ENCODE measurements at regions not wholly inside any gene's neighbourhood (a gene's known extent, or its start where the extent isn't known, plus 50 kb on each side); places are given as distances from the start of the nearest gene placed in this dataset.

DNA sequence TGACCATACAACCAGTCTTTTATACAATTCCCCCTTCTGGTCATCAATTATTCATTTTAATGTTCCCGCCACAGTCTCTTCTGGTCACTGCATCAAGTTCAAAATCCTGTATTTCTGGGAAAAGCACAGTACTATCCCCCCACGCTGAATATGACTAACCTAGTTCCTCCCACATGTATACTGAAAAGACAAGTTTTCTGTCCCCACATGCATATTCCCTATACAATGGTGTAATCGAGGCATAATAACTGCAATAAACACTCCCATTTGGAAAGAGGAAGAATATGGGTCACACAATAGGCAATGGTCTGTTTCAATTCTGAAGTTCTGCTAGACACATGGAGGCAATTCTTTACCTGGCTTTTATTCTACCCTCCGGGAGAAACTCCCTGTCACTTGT is 344.9 kb downstream of the EFNA5 start:
- Histone ChIP-seq H3K4me1 (ENCODE audit: control insufficient read depth, insufficient read depth, low read length, unreplicated experiment) (no peaks in the 10 kb centered on the region), H3K36me3 (ENCODE audit: insufficient read depth, low read length) (no peaks in the 10 kb centered on the region), H3K79me2 (ENCODE audit: control insufficient read depth, insufficient read depth, low read length, unreplicated experiment) (no peaks in the 10 kb centered on the region), H3K27me3 (ENCODE audit: insufficient read depth, low read length) (no peaks in the 10 kb centered on the region), H3K4me3 (ENCODE audit: low read depth, low read length) (no peak overlapping the region), H3K27ac (ENCODE audit: low read depth, low read length) (no peak overlapping the region), H2AFZ (ENCODE audit: low read length, unreplicated experiment) (no peak overlapping the region)

DNA sequence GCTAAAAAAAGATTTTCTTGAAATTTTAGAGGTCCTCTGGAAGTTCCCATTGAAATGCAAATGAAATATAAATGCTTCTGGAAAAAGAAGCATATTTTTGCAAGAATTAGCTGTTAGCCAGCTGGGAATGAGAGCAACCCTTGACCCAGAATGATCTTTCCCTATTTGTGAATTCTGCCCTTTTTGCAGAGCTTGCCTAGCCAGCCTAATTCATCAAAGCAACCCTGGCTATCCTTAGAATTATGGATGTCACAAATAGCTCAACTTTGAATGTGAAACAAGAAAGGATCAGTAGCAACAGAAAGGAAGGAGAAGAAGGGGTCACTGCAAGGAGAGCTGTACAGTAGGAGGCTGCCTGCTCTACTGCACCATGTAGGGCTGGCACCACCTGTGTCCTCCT is 345.9 kb downstream of the EFNA5 start:
- Histone ChIP-seq H3K4me1 (ENCODE audit: control insufficient read depth, insufficient read depth, low read length, unreplicated experiment) (no peaks in the 10 kb centered on the region), H3K36me3 (ENCODE audit: insufficient read depth, low read length) (no peaks in the 10 kb centered on the region), H3K4me3 (ENCODE audit: low read depth, low read length) (no peak overlapping the region), H3K79me2 (ENCODE audit: control insufficient read depth, insufficient read depth, low read length, unreplicated experiment) (no peaks in the 10 kb centered on the region), H3K27me3 (ENCODE audit: insufficient read depth, low read length) (no peaks in the 10 kb centered on the region), H2AFZ (ENCODE audit: low read length, unreplicated experiment) (no peak overlapping the region), H3K27ac (ENCODE audit: low read depth, low read length) (no peak overlapping the region)

DNA sequence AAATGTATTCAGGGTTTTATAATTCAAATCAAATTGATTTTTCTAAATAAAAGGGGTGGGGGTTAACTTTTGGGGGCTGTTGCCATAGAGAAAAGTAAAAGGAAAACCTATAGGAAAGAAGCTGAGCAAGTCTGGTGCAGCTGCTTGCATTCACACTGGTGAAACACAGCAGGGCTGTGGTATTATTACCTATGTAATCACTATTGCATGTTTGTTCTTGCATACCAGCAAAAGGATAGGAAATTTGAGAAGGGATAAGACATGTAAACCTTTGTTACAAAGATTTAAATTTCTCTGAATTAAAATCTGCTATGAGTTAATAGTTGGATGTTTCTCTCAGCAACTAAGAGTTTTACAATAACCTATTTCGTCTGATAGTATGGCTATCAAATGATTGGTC is 346.7 kb downstream of the EFNA5 start:
- Histone ChIP-seq H3K4me1 (ENCODE audit: control insufficient read depth, insufficient read depth, low read length, unreplicated experiment) (no peaks in the 10 kb centered on the region), H3K4me3 (ENCODE audit: low read depth, low read length) (no peak overlapping the region), H3K36me3 (ENCODE audit: insufficient read depth, low read length) (no peaks in the 10 kb centered on the region), H2AFZ (ENCODE audit: low read length, unreplicated experiment) (no peak overlapping the region), H3K27me3 (ENCODE audit: insufficient read depth, low read length) (no peaks in the 10 kb centered on the region), H3K79me2 (ENCODE audit: control insufficient read depth, insufficient read depth, low read length, unreplicated experiment) (no peaks in the 10 kb centered on the region), H3K27ac (ENCODE audit: low read depth, low read length) (no peak overlapping the region)

DNA sequence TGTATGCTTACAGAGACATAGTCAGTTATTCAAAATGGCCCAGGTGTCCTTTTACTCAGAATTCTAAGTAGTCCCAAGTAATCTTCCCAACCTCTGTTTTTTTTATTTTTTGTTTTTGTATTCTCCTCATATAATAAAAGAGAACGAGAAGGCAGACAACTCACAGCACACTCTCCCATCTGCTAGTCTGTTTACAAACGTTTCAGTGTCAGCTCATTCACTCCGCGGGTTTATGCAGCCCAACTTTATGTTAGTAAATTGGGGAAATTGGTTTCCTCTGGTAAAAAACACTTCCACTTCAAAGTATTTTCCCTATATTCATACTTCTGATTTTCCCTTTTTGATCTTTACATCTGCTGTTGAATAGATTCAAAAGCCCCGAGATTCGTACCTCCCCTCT is 347.2 kb downstream of the EFNA5 start:
- Histone ChIP-seq H3K27me3 (ENCODE audit: insufficient read depth, low read length) (no peaks in the 10 kb centered on the region), H3K27ac (ENCODE audit: low read depth, low read length) (no peak overlapping the region), H3K36me3 (ENCODE audit: insufficient read depth, low read length) (no peaks in the 10 kb centered on the region), H3K4me1 (ENCODE audit: control insufficient read depth, insufficient read depth, low read length, unreplicated experiment) (no peaks in the 10 kb centered on the region), H3K79me2 (ENCODE audit: control insufficient read depth, insufficient read depth, low read length, unreplicated experiment) (no peaks in the 10 kb centered on the region), H2AFZ (ENCODE audit: low read length, unreplicated experiment) (no peak overlapping the region), H3K4me3 (ENCODE audit: low read depth, low read length) (no peak overlapping the region)

DNA sequence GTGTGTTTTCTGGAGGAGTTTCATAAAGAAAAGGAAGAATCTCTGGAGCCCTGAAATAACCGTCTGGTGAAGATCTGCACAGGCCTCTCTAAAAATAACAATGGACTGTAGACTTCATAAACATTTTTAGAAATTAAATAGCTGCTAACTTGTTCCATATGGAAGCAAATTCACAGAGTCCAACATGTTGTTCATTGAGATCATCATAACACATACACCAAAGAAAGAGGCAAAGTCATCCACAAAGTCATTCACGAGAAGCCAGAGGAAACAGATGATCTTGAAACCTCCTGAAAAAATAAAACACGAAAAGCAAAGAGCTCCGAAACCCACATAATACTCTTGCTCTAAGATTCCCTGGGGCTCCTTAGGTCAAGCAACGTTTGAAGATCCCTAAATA is 347.8 kb downstream of the EFNA5 start:
- Histone ChIP-seq H3K4me3 (ENCODE audit: low read depth, low read length) (no peak overlapping the region), H3K27ac (ENCODE audit: low read depth, low read length) (no peak overlapping the region), H3K79me2 (ENCODE audit: control insufficient read depth, insufficient read depth, low read length, unreplicated experiment) (no peaks in the 10 kb centered on the region), H3K4me1 (ENCODE audit: control insufficient read depth, insufficient read depth, low read length, unreplicated experiment) (no peaks in the 10 kb centered on the region), H2AFZ (ENCODE audit: low read length, unreplicated experiment) (no peak overlapping the region), H3K27me3 (ENCODE audit: insufficient read depth, low read length) (no peaks in the 10 kb centered on the region), H3K36me3 (ENCODE audit: insufficient read depth, low read length) (no peaks in the 10 kb centered on the region)

DNA sequence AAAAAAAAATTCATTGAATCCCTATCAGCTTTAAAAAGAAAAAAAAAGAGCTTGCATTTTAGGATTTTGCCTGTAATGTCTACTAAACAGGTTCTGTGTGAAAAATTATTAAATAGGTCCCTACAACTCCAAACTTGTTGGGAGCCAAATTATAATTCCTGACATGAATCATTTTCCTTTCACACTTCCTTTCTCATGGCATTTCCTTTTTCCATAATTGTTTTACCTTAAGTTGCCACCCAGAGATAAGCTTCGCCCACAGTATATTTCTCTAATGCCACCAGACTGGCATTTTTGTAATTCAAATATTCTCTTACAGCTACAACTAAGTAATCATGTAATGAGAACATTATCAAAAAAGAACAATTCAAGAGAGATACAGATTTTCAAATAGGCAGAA is 348.8 kb downstream of the EFNA5 start:
- no peak overlapping the region for H3K4me3 ChIP-seq (ENCODE audit: low read depth, low read length)

DNA sequence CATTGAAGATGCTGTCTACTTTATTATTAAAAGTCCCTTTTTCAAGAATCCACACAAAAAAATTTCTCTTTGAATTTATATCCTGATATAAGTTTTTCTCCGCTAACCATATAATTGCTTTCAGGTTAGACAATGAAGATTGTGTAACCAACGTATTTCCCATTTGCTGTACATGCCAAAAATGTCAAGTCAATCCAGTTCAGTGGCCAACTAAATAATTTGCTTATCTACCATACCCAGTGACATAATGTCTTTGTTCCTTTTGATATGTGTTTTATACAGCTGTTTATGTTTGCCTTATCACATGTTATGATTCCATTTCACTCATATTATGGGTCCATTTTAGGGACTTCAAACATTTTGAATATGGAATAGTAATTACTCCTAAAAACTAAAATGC is 349.9 kb downstream of the EFNA5 start:
- Histone ChIP-seq H2AFZ (ENCODE audit: low read length, unreplicated experiment) (no peak overlapping the region), H3K36me3 (ENCODE audit: insufficient read depth, low read length) (no peaks in the 10 kb centered on the region), H3K27me3 (ENCODE audit: insufficient read depth, low read length) (no peaks in the 10 kb centered on the region), H3K4me3 (ENCODE audit: low read depth, low read length) (no peak overlapping the region), H3K4me1 (ENCODE audit: control insufficient read depth, insufficient read depth, low read length, unreplicated experiment) (no peaks in the 10 kb centered on the region), H3K79me2 (ENCODE audit: control insufficient read depth, insufficient read depth, low read length, unreplicated experiment) (no peaks in the 10 kb centered on the region), H3K27ac (ENCODE audit: low read depth, low read length) (no peak overlapping the region)

More for the DNA sequence above, 348.8 kb downstream of the EFNA5 start:
- Histone ChIP-seq H3K79me2 (ENCODE audit: control insufficient read depth, insufficient read depth, low read length, unreplicated experiment) (no peaks in the 10 kb centered on the region), H3K27ac (ENCODE audit: low read depth, low read length) (no peak overlapping the region), H3K27me3 (ENCODE audit: insufficient read depth, low read length) (no peaks in the 10 kb centered on the region), H2AFZ (ENCODE audit: low read length, unreplicated experiment) (no peak overlapping the region), H3K36me3 (ENCODE audit: insufficient read depth, low read length) (no peaks in the 10 kb centered on the region), H3K4me1 (ENCODE audit: control insufficient read depth, insufficient read depth, low read length, unreplicated experiment) (no peaks in the 10 kb centered on the region)

DNA sequence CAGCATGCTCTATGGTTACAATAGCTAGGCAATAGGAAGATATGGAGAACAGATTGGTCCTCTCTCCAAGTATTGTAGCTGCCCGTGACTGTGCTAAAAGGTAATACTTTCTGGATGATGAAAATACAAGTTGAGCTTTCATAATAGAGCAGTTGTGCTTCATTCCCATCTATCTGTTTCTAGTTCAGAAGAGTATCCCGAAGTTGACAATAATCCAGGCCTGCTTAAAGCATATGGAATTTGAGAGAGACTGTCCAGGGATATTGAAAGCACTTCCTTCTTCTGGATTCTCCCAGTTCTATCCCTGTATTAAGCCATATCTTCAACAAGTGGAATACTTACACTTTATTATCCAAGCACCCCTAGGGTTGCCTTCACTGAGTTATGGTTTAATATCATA is 350.4 kb downstream of the EFNA5 start:
- Histone ChIP-seq H3K4me3 (ENCODE audit: low read depth, low read length) (no peak overlapping the region), H3K36me3 (ENCODE audit: insufficient read depth, low read length) (no peaks in the 10 kb centered on the region), H3K4me1 (ENCODE audit: control insufficient read depth, insufficient read depth, low read length, unreplicated experiment) (no peaks in the 10 kb centered on the region), H2AFZ (ENCODE audit: low read length, unreplicated experiment) (no peak overlapping the region), H3K27ac (ENCODE audit: low read depth, low read length) (no peak overlapping the region), H3K27me3 (ENCODE audit: insufficient read depth, low read length) (no peaks in the 10 kb centered on the region), H3K79me2 (ENCODE audit: control insufficient read depth, insufficient read depth, low read length, unreplicated experiment) (no peaks in the 10 kb centered on the region)

DNA sequence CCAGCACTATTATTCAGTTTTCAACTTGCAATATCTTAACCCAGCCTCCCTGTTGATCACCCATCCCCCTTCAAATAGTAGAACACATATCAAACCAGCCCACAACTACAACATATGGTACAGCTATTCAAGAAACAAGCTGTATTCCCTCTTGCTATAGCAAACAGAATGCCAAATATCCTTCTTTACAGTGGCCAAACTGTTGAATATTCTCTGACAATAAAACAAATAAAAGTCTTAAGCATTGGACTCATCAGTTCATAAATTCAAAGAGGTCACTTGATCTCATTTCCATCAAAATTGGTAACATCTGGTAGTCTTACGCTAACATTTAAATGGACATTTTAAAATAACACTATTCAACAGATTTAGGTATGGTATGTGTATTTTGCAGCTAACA is 350.8 kb downstream of the EFNA5 start:
- Histone ChIP-seq H3K79me2 (ENCODE audit: control insufficient read depth, insufficient read depth, low read length, unreplicated experiment) (no peaks in the 10 kb centered on the region), H3K27ac (ENCODE audit: low read depth, low read length) (no peak overlapping the region), H2AFZ (ENCODE audit: low read length, unreplicated experiment) (no peak overlapping the region), H3K4me3 (ENCODE audit: low read depth, low read length) (no peak overlapping the region), H3K27me3 (ENCODE audit: insufficient read depth, low read length) (no peaks in the 10 kb centered on the region), H3K4me1 (ENCODE audit: control insufficient read depth, insufficient read depth, low read length, unreplicated experiment) (no peaks in the 10 kb centered on the region), H3K36me3 (ENCODE audit: insufficient read depth, low read length) (no peaks in the 10 kb centered on the region)

DNA sequence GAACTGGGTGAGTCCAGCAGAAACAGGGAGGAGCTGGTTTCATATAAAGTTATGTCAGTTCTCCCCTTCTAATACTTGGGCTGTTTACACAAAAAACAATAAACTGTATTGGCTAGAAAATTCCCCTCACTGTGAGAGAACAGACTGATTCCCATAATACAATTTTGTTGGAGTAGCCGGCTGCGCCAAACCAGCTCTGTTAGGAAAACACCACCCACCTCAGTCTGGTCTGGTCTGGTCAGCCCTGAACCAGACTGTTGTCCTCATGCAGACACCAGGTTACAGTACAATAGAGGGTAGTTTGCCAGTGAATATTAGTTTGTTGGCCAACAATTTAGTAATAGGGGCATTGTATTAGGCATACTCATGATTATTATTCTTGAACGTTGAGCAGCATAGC is 356.4 kb downstream of the EFNA5 start:
- Histone ChIP-seq H3K27ac (ENCODE audit: low read depth, low read length) (no peak overlapping the region), H3K79me2 (ENCODE audit: control insufficient read depth, insufficient read depth, low read length, unreplicated experiment) (no peaks in the 10 kb centered on the region), H2AFZ (ENCODE audit: low read length, unreplicated experiment) (no peak overlapping the region)

DNA sequence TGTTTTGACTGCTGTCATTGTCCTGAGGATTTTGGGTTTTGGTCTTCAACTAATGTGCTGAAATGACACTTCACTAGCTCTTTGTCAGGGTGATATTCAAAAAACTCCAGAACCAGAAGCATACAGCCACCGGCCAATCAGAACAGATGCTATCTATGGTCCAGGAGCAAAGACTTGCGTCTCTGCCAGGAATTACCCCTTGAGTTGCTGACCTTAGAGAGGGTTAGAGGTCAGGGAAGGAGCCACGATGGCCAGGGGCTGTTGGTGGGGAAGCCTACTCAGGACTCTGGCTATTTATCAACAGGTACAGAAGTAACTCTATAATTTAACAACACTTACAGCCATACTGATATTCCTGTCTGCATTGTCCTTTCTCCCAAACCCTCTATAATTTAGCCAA is 356.8 kb downstream of the EFNA5 start:
- no peak overlapping the region for H3K27ac ChIP-seq (ENCODE audit: low read depth, low read length)
- no peaks in the 10 kb centered on the region for H3K79me2 ChIP-seq (ENCODE audit: control insufficient read depth, insufficient read depth, low read length, unreplicated experiment)
- H3K27me3 ChIP-seq (ENCODE audit: insufficient read depth, low read length), result no peaks in the 10 kb centered on the region
- H3K4me3 ChIP-seq (ENCODE audit: low read depth, low read length), result no peak overlapping the region
- no peaks in the 10 kb centered on the region for H3K36me3 ChIP-seq (ENCODE audit: insufficient read depth, low read length)
- no peaks in the 10 kb centered on the region for H3K4me1 ChIP-seq (ENCODE audit: control insufficient read depth, insufficient read depth, low read length, unreplicated experiment)
- no peak overlapping the region for H2AFZ ChIP-seq (ENCODE audit: low read length, unreplicated experiment)

More for the DNA sequence above, 356.4 kb downstream of the EFNA5 start:
- H3K4me3 ChIP-seq (ENCODE audit: low read depth, low read length), result no peak overlapping the region
- no peaks in the 10 kb centered on the region for H3K4me1 ChIP-seq (ENCODE audit: control insufficient read depth, insufficient read depth, low read length, unreplicated experiment)
- H3K36me3 ChIP-seq (ENCODE audit: insufficient read depth, low read length), result no peaks in the 10 kb centered on the region
- no peaks in the 10 kb centered on the region for H3K27me3 ChIP-seq (ENCODE audit: insufficient read depth, low read length)

DNA sequence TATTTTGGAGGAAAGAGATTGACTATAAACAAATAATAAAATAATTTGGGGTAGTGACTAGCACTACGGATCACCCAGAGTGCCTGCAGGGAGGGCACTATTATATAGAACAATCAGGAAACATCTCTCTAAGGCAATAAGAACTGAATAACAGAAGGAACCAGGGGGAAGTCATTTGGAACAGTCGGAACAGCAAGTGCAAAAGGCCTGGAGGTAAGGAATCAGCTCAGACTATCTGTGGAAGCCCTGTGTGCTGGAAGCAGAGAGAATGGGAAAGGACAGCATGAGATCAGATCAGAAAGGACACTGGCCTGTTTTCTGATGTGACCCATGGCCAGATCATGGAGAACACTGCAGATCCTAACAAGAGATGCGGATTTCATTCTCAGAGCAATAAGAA is 357.6 kb downstream of the EFNA5 start:
- H3K36me3 ChIP-seq (ENCODE audit: insufficient read depth, low read length), result no peaks in the 10 kb centered on the region
- no peaks in the 10 kb centered on the region for H3K79me2 ChIP-seq (ENCODE audit: control insufficient read depth, insufficient read depth, low read length, unreplicated experiment)
- H3K27me3 ChIP-seq (ENCODE audit: insufficient read depth, low read length), result no peaks in the 10 kb centered on the region
- H2AFZ ChIP-seq (ENCODE audit: low read length, unreplicated experiment), result no peak overlapping the region
- no peak overlapping the region for H3K4me3 ChIP-seq (ENCODE audit: low read depth, low read length)
- H3K4me1 ChIP-seq (ENCODE audit: control insufficient read depth, insufficient read depth, low read length, unreplicated experiment), result no peaks in the 10 kb centered on the region
- H3K27ac ChIP-seq (ENCODE audit: low read depth, low read length), result no peak overlapping the region

All from ACC112 (cell line).